ENCODE measurements at regions not wholly inside any gene's neighbourhood (a gene's known extent, or its start where the extent isn't known, plus 50 kb on each side); places are given as distances from the start of the nearest gene placed in this dataset.

GRCh38 chr18:57091231-57091630 lies 55.7 kb upstream of the BOD1L2 start:
- TF ChIP-seq CTCF (IDR thresholded peaks at IDR 0.05; ENCODE audit: low read depth, low read length, missing input control) (no peak), RAD21 (IDR thresholded peaks at IDR 0.05) (no peak), HNF4G (IDR thresholded peaks at IDR 0.05) (no peak), FOXA1 (IDR thresholded peaks at IDR 0.05) (no peak), NR2F2 (IDR thresholded peaks at IDR 0.05) (no peak), GABPA (IDR thresholded peaks at IDR 0.05 in 1 of 2, conservative IDR thresholded peaks at IDR 0.05 in 1 of 2) (no peak)
- TF ChIP-seq, protein P1, sequence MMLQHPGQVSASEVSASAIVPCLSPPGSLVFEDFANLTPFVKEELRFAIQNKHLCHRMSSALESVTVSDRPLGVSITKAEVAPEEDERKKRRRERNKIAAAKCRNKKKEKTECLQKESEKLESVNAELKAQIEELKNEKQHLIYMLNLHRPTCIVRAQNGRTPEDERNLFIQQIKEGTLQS (IDR thresholded peaks at IDR 0.05), result no peak
